GM21619 (cell line): ENCODE measurements at regions not wholly inside any gene's neighbourhood (a gene's known extent, or its start where the extent isn't known, plus 50 kb on each side); places are given as distances from the start of the nearest gene placed in this dataset.
"Not testable (repeated sequence)": the region's sequence is repeated elsewhere in the genome, so short reads cannot be mapped to it uniquely, and the experiment has no call there.

Experiments
- ATAC-seq: cut with Tn5 transposase; IDR thresholded peaks from one replicate; pipeline ENCODE4 v1.9.1; 2021; ENCODE audit not compliant: unreplicated experiment

GRCh38 chr4:58075724-58076123 lies 965.5 kb upstream of the IGFBP7 start:
- no peak for ATAC-seq

GRCh38 chr4:58074382-58074781 lies 964.2 kb upstream of the IGFBP7 start:
- ATAC-seq, result no peak

- ATAC-seq, result no peak
These were observed 960.5 kb upstream of the IGFBP7 start for GRCh38 chr4:58070726-58071125.

GRCh38 chr4:58064653-58065052 lies 954.5 kb upstream of the IGFBP7 start:
- no peak for ATAC-seq

- ATAC-seq, result no peak
These were observed 953.4 kb upstream of the IGFBP7 start for GRCh38 chr4:58063404-58064160.

GRCh38 chr4:58061967-58062366 lies 951.8 kb upstream of the IGFBP7 start:
- ATAC-seq, result no peak

- no peak for ATAC-seq
These were observed 940.3 kb upstream of the IGFBP7 start for GRCh38 chr4:58050439-58050838.

GRCh38 chr4:58048491-58048890 lies 938.3 kb upstream of the IGFBP7 start:
- ATAC-seq, result no peak

GRCh38 chr4:58042176-58042575 lies 932.0 kb upstream of the IGFBP7 start:
- no peak for ATAC-seq

- ATAC-seq, result no peak
These were observed 883.8 kb upstream of the IGFBP7 start for GRCh38 chr4:57993944-57994343.

GRCh38 chr4:57989430-57989829 lies 879.2 kb upstream of the IGFBP7 start:
- no peak for ATAC-seq

- no peak for ATAC-seq
These were observed 875.0 kb upstream of the IGFBP7 start for GRCh38 chr4:57985161-57985560.

- no peak for ATAC-seq
These were observed 870.9 kb upstream of the IGFBP7 start for GRCh38 chr4:57981123-57981522.

- ATAC-seq, result no peak
These were observed 864.6 kb upstream of the IGFBP7 start for GRCh38 chr4:57974821-57975220.

GRCh38 chr4:57973819-57974218 lies 863.6 kb upstream of the IGFBP7 start:
- no peak for ATAC-seq

GRCh38 chr4:57971261-57971660 lies 861.1 kb upstream of the IGFBP7 start:
- ATAC-seq, result no peak

- ATAC-seq, result no peak
These were observed 857.0 kb upstream of the IGFBP7 start for GRCh38 chr4:57966987-57967760.

GRCh38 chr4:57965431-57965830 lies 855.2 kb upstream of the IGFBP7 start:
- not testable (repeated sequence) for ATAC-seq

- ATAC-seq, result no peak
These were observed 835.1 kb upstream of the IGFBP7 start for GRCh38 chr4:57945298-57945697.

- ATAC-seq, result no peak
These were observed 833.5 kb upstream of the IGFBP7 start for GRCh38 chr4:57943682-57944081.

GRCh38 chr4:57937326-57937725 lies 827.1 kb upstream of the IGFBP7 start:
- not testable (repeated sequence) for ATAC-seq

- no peak for ATAC-seq
These were observed 816.1 kb upstream of the IGFBP7 start for GRCh38 chr4:57926311-57926710.
